ENCODE measurements at regions not wholly inside any gene's neighbourhood (a gene's known extent, or its start where the extent isn't known, plus 50 kb on each side); places are given as distances from the start of the nearest gene placed in this dataset.

DNA sequence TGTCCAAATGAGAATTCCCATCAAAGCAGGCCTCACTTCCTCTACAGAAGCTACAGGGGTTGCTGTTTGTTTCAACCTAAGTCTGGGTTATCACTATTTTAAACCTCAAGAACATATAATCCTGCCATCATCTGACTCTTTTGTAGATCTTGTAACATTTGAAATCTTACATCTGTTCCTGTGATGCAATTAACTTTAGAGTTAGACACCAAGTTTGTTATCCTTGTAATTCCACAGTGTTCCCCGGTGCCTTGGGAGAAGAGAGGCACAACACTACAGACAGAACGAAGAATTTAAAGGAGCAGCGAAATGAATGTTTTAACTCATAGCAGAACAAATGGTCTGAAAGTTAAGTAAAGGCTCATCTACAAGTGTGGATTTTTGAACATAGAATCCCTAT, 116.1 kb downstream of the UCHL5 start:
- TF ChIP-seq, protein P1, sequence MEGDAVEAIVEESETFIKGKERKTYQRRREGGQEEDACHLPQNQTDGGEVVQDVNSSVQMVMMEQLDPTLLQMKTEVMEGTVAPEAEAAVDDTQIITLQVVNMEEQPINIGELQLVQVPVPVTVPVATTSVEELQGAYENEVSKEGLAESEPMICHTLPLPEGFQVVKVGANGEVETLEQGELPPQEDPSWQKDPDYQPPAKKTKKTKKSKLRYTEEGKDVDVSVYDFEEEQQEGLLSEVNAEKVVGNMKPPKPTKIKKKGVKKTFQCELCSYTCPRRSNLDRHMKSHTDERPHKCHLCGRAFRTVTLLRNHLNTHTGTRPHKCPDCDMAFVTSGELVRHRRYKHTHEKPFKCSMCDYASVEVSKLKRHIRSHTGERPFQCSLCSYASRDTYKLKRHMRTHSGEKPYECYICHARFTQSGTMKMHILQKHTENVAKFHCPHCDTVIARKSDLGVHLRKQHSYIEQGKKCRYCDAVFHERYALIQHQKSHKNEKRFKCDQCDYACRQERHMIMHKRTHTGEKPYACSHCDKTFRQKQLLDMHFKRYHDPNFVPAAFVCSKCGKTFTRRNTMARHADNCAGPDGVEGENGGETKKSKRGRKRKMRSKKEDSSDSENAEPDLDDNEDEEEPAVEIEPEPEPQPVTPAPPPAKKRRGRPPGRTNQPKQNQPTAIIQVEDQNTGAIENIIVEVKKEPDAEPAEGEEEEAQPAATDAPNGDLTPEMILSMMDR (IDR thresholded peaks at IDR 0.05), result no peak
- TF ChIP-seq POLR2A (IDR thresholded peaks at IDR 0.05), result no peak
